Left lung (tissue), 4 donors: ENCODE measurements at regions not wholly inside any gene's neighbourhood (a gene's known extent, or its start where the extent isn't known, plus 50 kb on each side); places are given as distances from the start of the nearest gene placed in this dataset.

ENCODE experiments used
- ATAC-seq: fragments of 200-7000 bp; cut with Tn5 transposase; one replicate; pipeline ENCODE4 v1.9.1; 2020; ENCODE audit warnings: moderate library complexity
- DNase-seq, 4 donors: peaks; one replicate each; pipeline ENCODE4 v3.0.0-alpha.2; 2013 to 2020
- H3K27ac ChIP-seq, 2 donors: fragments of 200-600 bp; sonication (generic) in 1 of 2; one replicate each; pipeline versions ENCODE4 v1.5.0 to v1.8.0; 2020 to 2021
- H3K27me3 ChIP-seq, 2 donors: fragments of 200-600 bp; sonication (generic) in 1 of 2; one replicate each; pipeline versions ENCODE4 v1.5.0 to v1.8.0; 2020 to 2021
- H3K36me3 ChIP-seq, 2 donors: fragments of 200-600 bp; sonication (generic) in 1 of 2; one replicate each; pipeline versions ENCODE4 v1.5.0 to v1.8.0; 2020 to 2021
- H3K4me1 ChIP-seq, 2 donors: fragments of 200-600 bp; one replicate each; pipeline ENCODE4 v1.8.0; 2021
- H3K4me3 ChIP-seq, 2 donors: fragments of 200-600 bp; sonication (generic) in 1 of 2; one replicate each; pipeline versions ENCODE4 v1.5.0 to v1.8.0; 2020 to 2021; ENCODE audit warnings: mild to moderate bottlenecking in 1 of 2
- H3K9me3 ChIP-seq, 2 donors: fragments of 200-600 bp; sonication (generic) in 1 of 2; one replicate each; pipeline versions ENCODE4 v1.5.0 to v1.8.0; 2020 to 2021
- CTCF ChIP-seq, 2 donors: fragments of 200-600 bp; sonication (generic) in 1 of 2; IDR thresholded peaks; one replicate each; pipeline versions ENCODE4 v1.5.0 to v1.8.0; 2021; ENCODE audit warnings: antibody characterized with exemption in 2 of 2
- intact Hi-C, 2 donors: fragments of 100-400 bp; cut with DNase I; formaldehyde crosslinking; loops; one replicate each; pipeline versions ENCODE4 v1.11.2 to v1.14.2; 2022
- donor health status: DM: no; HTN: yes; CAD: no.
- donor health status: DM: no; HTN: no; CAD: no.

GRCh38 chr15:87760547-87761314, 495.8 kb downstream of the NTRK3 start:
- intact Hi-C loops, result no loop called here
- H3K27me3 ChIP-seq, result no peaks in the 10 kb centered on the region
- peaks cover 0 to 40% of the 10 kb centered on the region in 2 donors for H3K4me1 ChIP-seq
- H3K4me3 ChIP-seq, result no peak overlapping the region
- DNase-seq, result no peak
- H3K36me3 ChIP-seq, result no peaks in the 10 kb centered on the region
- ATAC-seq, result no peak
- no peaks in the 10 kb centered on the region for H3K9me3 ChIP-seq
- no peak for TF ChIP-seq CTCF (IDR thresholded peaks at IDR 0.05)
- peak overlapping the region in 1 of 2 donors; percentile 87 for H3K27ac ChIP-seq

DNA sequence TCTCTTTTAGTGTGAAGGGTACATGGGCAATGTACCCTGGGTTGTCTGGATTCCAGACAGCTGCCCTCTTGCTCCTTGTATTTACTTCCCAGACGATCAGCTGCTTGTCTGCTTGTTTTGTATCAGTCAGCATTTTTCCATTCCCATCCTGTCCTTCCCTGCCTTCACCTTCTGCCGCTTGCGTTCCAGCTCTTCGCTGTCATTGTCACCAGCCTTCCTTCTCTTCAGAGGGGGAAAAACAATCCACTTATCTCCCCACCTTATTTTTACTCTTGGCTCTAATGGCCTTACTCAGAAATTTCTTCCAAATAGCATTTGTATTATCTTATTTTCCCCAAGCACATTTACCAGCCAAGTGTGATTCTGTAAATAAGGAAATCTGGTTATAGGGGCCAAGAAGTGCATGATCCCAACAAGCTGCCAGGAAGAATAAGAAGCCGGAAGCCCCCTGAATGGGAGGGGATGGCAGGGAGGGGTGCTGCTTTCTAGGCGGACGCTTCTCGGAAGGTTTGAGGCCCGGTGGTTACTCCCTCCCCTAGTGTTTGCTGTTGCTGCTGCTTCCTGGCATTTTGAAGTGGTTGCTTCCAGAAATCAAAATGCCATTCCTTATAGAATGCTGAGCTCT, 497.6 kb downstream of the NTRK3 start:
- no peak overlapping the region for H3K4me3 ChIP-seq
- peaks cover 0 to 40% of the 10 kb centered on the region in 2 donors for H3K4me1 ChIP-seq
- H3K27me3 ChIP-seq, result no peaks in the 10 kb centered on the region
- DNase-seq, result peak in 2 of 4 donors; percentile 25 to 36
- no peaks in the 10 kb centered on the region for H3K9me3 ChIP-seq
- no peaks in the 10 kb centered on the region for H3K36me3 ChIP-seq
- H3K27ac ChIP-seq, result peak overlapping the region in 1 of 2 donors; percentile 56
- intact Hi-C loops, result no loop called here
- no peak for TF ChIP-seq CTCF (IDR thresholded peaks at IDR 0.05)
- ATAC-seq, result no peak

- Histone ChIP-seq H3K27ac (peak overlapping the region in 1 of 2 donors; percentile 56), H3K9me3 (no peaks in the 10 kb centered on the region), H3K4me3 (no peak overlapping the region), H3K36me3 (no peaks in the 10 kb centered on the region), H3K4me1 (peaks cover 10 to 37% of the 10 kb centered on the region in 2 donors), H3K27me3 (no peaks in the 10 kb centered on the region)
- DNase-seq (peak in 1 of 4 donors; percentile 65), ATAC-seq (no peak)
- intact Hi-C loops, result no loop called here
- no peak for TF ChIP-seq CTCF (IDR thresholded peaks at IDR 0.05)
These were observed 499.5 kb downstream of the NTRK3 start for GRCh38 chr15:87757084-87757483.

GRCh38 chr15:87756072-87756471, 500.5 kb downstream of the NTRK3 start:
- no peak for ATAC-seq
- H3K4me1 ChIP-seq, result peaks cover 12 to 33% of the 10 kb centered on the region in 2 donors
- H3K27ac ChIP-seq, result no peak overlapping the region
- intact Hi-C loops, result no loop called here
- no peaks in the 10 kb centered on the region for H3K27me3 ChIP-seq
- H3K36me3 ChIP-seq, result no peaks in the 10 kb centered on the region
- no peak overlapping the region for H3K4me3 ChIP-seq
- no peaks in the 10 kb centered on the region for H3K9me3 ChIP-seq
- DNase-seq, result no peak
- TF ChIP-seq CTCF (IDR thresholded peaks at IDR 0.05), result no peak

DNA sequence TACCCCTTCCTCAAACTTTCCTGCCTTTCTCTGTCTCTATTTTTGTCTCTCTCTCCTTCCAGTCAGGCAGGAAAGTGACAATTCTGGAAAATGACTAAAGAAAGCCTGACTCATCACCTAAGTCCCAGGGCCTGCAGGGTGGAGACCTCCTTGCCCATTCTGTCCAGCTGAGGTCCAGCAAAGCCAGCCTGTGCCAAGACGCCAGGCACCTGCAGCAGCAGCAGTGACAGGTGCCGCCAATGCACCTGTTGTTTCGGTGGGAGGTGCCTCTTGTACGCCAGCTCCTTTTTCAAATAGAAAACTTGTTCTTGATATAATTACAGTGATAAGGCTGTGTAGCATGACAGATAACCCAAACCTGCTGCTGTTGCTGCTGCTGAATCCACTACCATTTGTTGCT, 501.3 kb downstream of the NTRK3 start:
- intact Hi-C loops, result no loop called here
- DNase-seq (no peak), ATAC-seq (no peak)
- no peak overlapping the region for H3K4me3 ChIP-seq
- no peaks in the 10 kb centered on the region for H3K36me3 ChIP-seq
- H3K4me1 ChIP-seq, result peaks cover 12 to 30% of the 10 kb centered on the region in 2 donors
- no peak for TF ChIP-seq CTCF (IDR thresholded peaks at IDR 0.05)
- H3K9me3 ChIP-seq, result no peaks in the 10 kb centered on the region
- H3K27ac ChIP-seq, result no peak overlapping the region
- H3K27me3 ChIP-seq, result no peaks in the 10 kb centered on the region
